ENCODE measurements at regions not wholly inside any gene's neighbourhood (a gene's known extent, or its start where the extent isn't known, plus 50 kb on each side); places are given as distances from the start of the nearest gene placed in this dataset.

DNA sequence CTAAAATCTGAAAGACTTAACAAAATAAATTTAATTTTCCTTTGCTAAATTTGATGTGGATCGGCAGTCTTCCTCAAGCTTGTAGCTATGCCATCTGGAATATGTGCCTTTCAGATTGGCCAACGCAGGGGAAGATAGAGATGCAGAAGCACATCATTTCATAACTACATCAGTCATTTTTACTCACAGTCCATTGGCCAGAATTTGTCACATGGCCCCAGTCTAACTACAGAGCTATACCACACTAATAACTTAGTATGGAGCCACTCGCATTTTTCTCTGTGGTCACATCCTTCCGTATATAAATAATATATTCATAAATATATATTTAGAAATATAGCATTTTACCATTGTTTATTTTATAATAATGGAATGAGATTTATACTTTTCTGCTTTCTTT lies 59.0 kb upstream of the PRRX1 start:
- H3K4me1 ChIP-seq (ENCODE audit: control insufficient read depth, insufficient read depth, low read length): no peaks in the 10 kb centered on the region
- CTCF ChIA-PET: interaction anchor here (0.6 kb wide), 1 partner anchor 654 kb away, joined by 3 read pairs; no protein-coding TSS in a partner anchor
- no peak for TF ChIP-seq ZNF362 (tag by site-specific recombination; IDR thresholded peaks at IDR 0.05)
- no peak for TF ChIP-seq ZNF202 (tag by site-specific recombination; IDR thresholded peaks at IDR 0.05; ENCODE audit: borderline replicate concordance)
- TF ChIP-seq ZNF169 (tag by site-specific recombination; IDR thresholded peaks at IDR 0.05): no peak
- no peak for TF ChIP-seq ZFHX2 (tag by site-specific recombination; conservative IDR thresholded peaks at IDR 0.05)
- TF ChIP-seq ZBTB7A (tag by site-specific recombination; IDR thresholded peaks at IDR 0.05; ENCODE audit: low read depth): no peak
- no peak for TF ChIP-seq INSM2 (tag by site-specific recombination; IDR thresholded peaks at IDR 0.05)
- TF ChIP-seq ZNF404 (tag by site-specific recombination; IDR thresholded peaks at IDR 0.05): no peak
- TF ChIP-seq, protein P1, sequence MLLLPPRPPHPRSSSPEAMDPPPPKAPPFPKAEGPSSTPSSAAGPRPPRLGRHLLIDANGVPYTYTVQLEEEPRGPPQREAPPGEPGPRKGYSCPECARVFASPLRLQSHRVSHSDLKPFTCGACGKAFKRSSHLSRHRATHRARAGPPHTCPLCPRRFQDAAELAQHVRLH (tag by site-specific recombination; IDR thresholded peaks at IDR 0.05): no peak
- no peak overlapping the region for H3K27ac ChIP-seq (ENCODE audit: extremely low read depth, low read depth, low read length)
- H3K9me3 ChIP-seq (ENCODE audit: control insufficient read depth, insufficient read depth, low read depth, low read length): no peaks in the 10 kb centered on the region
- H3K4me3 ChIP-seq (ENCODE audit: low read depth, low read length): no peak overlapping the region
- POLR2A ChIA-PET: no interaction called here
- H3K36me3 ChIP-seq (ENCODE audit: control insufficient read depth in 2 of 2, insufficient read depth in 1 of 2, low read length in 2 of 2): no peaks in the 10 kb centered on the region

Measured in HEK293 (cell line).